Gastrocnemius medialis (tissue), 4 donors: ENCODE measurements at regions not wholly inside any gene's neighbourhood (a gene's known extent, or its start where the extent isn't known, plus 50 kb on each side); places are given as distances from the start of the nearest gene placed in this dataset.

Experiments
- POLR2A ChIP-seq, 2 donors: fragments of 450-650 bp; IDR thresholded peaks; one replicate each; pipeline ENCODE4 v1.6.1; 2017; ENCODE audit warnings: antibody characterized with exemption in 2 of 2, mild to moderate bottlenecking in 2 of 2, moderate library complexity in 2 of 2
- TF ChIP-seq, protein P1 (sequence below), 5 experiments: fragments of 450-650 bp in 3 of 5; fragments of 200-600 bp in 2 of 5; sonication (generic) in 2 of 5; IDR thresholded peaks in 4 of 5; conservative IDR thresholded peaks in 1 of 5; 1 replicate in 4 of 5; 2 replicates in 1 of 5; pipeline ENCODE4 v1.5.1; 2016 to 2019; ENCODE audit warnings: antibody characterized with exemption in 5 of 5, mild to moderate bottlenecking in 3 of 5, moderate library complexity in 3 of 5

GRCh38 chr5:133890776-133891280, 77.6 kb downstream of the C5orf15 start:
- TF ChIP-seq, protein P1, sequence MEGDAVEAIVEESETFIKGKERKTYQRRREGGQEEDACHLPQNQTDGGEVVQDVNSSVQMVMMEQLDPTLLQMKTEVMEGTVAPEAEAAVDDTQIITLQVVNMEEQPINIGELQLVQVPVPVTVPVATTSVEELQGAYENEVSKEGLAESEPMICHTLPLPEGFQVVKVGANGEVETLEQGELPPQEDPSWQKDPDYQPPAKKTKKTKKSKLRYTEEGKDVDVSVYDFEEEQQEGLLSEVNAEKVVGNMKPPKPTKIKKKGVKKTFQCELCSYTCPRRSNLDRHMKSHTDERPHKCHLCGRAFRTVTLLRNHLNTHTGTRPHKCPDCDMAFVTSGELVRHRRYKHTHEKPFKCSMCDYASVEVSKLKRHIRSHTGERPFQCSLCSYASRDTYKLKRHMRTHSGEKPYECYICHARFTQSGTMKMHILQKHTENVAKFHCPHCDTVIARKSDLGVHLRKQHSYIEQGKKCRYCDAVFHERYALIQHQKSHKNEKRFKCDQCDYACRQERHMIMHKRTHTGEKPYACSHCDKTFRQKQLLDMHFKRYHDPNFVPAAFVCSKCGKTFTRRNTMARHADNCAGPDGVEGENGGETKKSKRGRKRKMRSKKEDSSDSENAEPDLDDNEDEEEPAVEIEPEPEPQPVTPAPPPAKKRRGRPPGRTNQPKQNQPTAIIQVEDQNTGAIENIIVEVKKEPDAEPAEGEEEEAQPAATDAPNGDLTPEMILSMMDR (IDR thresholded peaks at IDR 0.05 in 4 of 5, conservative IDR thresholded peaks at IDR 0.05 in 1 of 5) = no peak
- no peak for TF ChIP-seq POLR2A (IDR thresholded peaks at IDR 0.05)
